ENCODE measurements at regions not wholly inside any gene's neighbourhood (a gene's known extent, or its start where the extent isn't known, plus 50 kb on each side); places are given as distances from the start of the nearest gene placed in this dataset.

GRCh38 chr19:30656520-30657100 is 284.4 kb downstream of the ZNF536 start:
- no peaks in the 10 kb centered on the region for H3K9me3 ChIP-seq
- no peak for ATAC-seq
- TF ChIP-seq POLR2A (IDR thresholded peaks at IDR 0.05), result no peak
- TF ChIP-seq, protein P1, sequence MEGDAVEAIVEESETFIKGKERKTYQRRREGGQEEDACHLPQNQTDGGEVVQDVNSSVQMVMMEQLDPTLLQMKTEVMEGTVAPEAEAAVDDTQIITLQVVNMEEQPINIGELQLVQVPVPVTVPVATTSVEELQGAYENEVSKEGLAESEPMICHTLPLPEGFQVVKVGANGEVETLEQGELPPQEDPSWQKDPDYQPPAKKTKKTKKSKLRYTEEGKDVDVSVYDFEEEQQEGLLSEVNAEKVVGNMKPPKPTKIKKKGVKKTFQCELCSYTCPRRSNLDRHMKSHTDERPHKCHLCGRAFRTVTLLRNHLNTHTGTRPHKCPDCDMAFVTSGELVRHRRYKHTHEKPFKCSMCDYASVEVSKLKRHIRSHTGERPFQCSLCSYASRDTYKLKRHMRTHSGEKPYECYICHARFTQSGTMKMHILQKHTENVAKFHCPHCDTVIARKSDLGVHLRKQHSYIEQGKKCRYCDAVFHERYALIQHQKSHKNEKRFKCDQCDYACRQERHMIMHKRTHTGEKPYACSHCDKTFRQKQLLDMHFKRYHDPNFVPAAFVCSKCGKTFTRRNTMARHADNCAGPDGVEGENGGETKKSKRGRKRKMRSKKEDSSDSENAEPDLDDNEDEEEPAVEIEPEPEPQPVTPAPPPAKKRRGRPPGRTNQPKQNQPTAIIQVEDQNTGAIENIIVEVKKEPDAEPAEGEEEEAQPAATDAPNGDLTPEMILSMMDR (IDR thresholded peaks at IDR 0.05), result no peak
- no peak for TF ChIP-seq POLR2AphosphoS5 (IDR thresholded peaks at IDR 0.05)
- no peak for TF ChIP-seq EP300 (IDR thresholded peaks at IDR 0.05)
- H3K36me3 ChIP-seq, result no peaks in the 10 kb centered on the region
- H3K4me1 ChIP-seq, result no peaks in the 10 kb centered on the region
- H3K27me3 ChIP-seq, result peaks cover 39% of the 10 kb centered on the region
- H3K27ac ChIP-seq, result no peak overlapping the region
- H3K4me3 ChIP-seq, result no peak overlapping the region
- WGBS, 2 donors (ENCODE audit: low coverage in 1 of 2), result 69 to 70% methylated on average over 3 to 8 of the region's 10 CpGs

DNA sequence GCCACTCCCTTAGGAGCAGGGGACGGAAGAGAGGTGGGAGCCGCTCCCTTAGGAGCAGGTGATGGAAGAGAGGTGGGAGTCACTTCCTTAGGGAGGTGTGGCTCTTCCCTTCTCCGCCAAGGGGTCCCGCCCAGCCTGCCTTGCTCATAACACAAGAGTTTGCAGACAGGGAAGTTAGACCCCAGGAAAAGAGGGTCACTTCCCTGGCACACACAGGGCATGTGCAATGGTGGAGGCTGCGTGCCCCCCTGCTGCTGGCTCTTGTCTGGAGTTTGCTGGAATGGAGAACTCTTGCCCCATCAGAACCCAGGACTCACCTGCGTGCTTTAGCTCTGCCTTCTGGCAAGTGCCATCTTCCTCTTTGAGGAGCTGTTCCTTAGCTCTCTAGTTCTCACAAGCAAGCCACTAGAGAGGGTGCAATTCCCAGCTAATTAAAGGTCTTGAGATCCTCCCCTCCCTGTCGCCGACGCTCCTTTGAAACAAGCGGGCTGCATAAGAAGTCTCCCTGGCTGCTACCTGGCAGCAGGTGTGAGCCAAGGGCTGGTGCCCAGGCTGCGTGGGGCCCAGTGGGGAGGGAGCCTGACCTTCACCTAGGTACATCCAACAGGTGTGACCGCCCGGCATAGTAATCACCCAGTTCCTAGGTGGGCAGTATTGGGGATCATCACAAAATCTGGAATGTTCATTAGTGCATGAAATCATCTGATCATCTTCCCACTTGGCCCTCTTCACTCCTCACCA is 281.6 kb downstream of the ZNF536 start:
- H3K27me3 ChIP-seq, result peaks cover 58% of the 10 kb centered on the region
- no peaks in the 10 kb centered on the region for H3K4me1 ChIP-seq
- 76% methylated on average over 5 of the region's 13 CpGs; no CpG with 5 or more reads in 1 of the 2 donors for WGBS, 2 donors (ENCODE audit: low coverage in 1 of 2)
- TF ChIP-seq POLR2A (IDR thresholded peaks at IDR 0.05) (no peak), POLR2AphosphoS5 (IDR thresholded peaks at IDR 0.05) (no peak), EP300 (IDR thresholded peaks at IDR 0.05) (no peak)
- TF ChIP-seq, protein P1 (IDR thresholded peaks at IDR 0.05), result no peak
- ATAC-seq, result no peak
- H3K36me3 ChIP-seq, result no peaks in the 10 kb centered on the region
- H3K9me3 ChIP-seq, result no peaks in the 10 kb centered on the region
- no peak overlapping the region for H3K4me3 ChIP-seq
- no peak overlapping the region for H3K27ac ChIP-seq

- TF ChIP-seq POLR2AphosphoS5 (IDR thresholded peaks at IDR 0.05), result no peak
- TF ChIP-seq, protein P1 (IDR thresholded peaks at IDR 0.05), result no peak
- TF ChIP-seq EP300 (IDR thresholded peaks at IDR 0.05), result no peak
- TF ChIP-seq POLR2A (IDR thresholded peaks at IDR 0.05), result no peak
- Histone ChIP-seq H3K9me3 (no peaks in the 10 kb centered on the region), H3K4me1 (no peaks in the 10 kb centered on the region), H3K27me3 (peaks cover 68% of the 10 kb centered on the region), H3K4me3 (no peak overlapping the region), H3K36me3 (no peaks in the 10 kb centered on the region), H3K27ac (no peak overlapping the region)
- 67 to 82% methylated on average over 1 to 3 of the region's 10 CpGs for WGBS, 2 donors (ENCODE audit: low coverage in 1 of 2)
- no peak for ATAC-seq
These were observed 280.6 kb downstream of the ZNF536 start for GRCh38 chr19:30652751-30653150.

DNA sequence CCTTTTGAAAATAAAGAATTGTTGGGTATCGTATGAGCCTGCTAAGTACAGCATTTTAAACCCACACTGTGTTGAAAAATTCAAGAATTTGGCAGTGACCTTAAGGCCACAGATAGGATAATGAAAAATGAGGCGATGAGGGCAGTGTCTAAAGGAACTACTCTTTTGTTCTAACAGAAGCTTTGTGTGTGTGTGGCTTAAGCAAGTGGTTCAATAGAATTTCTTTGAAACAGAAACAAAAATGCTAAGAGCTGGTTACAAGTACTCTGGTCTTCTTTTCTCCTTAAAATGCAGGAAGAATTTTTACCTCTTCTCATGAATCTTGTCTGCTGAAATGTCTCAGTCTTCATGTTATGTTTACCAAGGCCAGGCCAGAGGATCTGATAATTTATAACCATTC is 279.5 kb downstream of the ZNF536 start:
- no peak overlapping the region for H3K27ac ChIP-seq
- TF ChIP-seq POLR2A (IDR thresholded peaks at IDR 0.05), result no peak
- TF ChIP-seq EP300 (IDR thresholded peaks at IDR 0.05), result no peak
- TF ChIP-seq, protein P1 (IDR thresholded peaks at IDR 0.05), result no peak
- no peak for TF ChIP-seq POLR2AphosphoS5 (IDR thresholded peaks at IDR 0.05)
- peaks cover 79% of the 10 kb centered on the region for H3K27me3 ChIP-seq

DNA sequence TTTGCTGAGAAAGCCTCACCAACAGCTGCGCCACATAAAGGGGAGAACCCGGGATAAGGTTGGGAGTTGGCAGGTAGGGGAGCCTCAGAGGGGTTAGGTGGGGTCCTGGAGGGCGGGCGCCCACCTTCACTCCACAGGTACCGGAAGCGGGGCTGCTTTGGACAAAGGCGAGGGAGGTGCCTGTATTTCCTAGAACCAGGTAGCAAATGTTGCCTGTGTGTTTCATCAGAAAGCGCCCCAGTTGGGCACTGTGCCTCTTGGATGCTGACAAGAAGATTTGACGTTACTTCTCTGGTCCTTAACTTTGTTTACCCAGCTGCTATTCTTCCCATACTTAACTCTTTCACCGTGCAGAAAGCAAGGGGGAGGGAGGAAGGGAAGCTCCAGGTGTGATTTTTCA is 278.9 kb downstream of the ZNF536 start:
- H3K27me3 ChIP-seq, result peaks cover 85% of the 10 kb centered on the region
- no peak overlapping the region for H3K4me3 ChIP-seq
- ATAC-seq, result no peak
- no peaks in the 10 kb centered on the region for H3K9me3 ChIP-seq
- no peaks in the 10 kb centered on the region for H3K36me3 ChIP-seq
- no peak overlapping the region for H3K27ac ChIP-seq
- H3K4me1 ChIP-seq, result no peaks in the 10 kb centered on the region
- no peak for TF ChIP-seq EP300 (IDR thresholded peaks at IDR 0.05)
- no peak for TF ChIP-seq POLR2A (IDR thresholded peaks at IDR 0.05)
- TF ChIP-seq, protein P1 (IDR thresholded peaks at IDR 0.05), result no peak
- no peak for TF ChIP-seq POLR2AphosphoS5 (IDR thresholded peaks at IDR 0.05)
- WGBS, 2 donors (ENCODE audit: low coverage in 1 of 2), result 40 to 43% methylated on average over 8 to 10 of the region's 10 CpGs

More for the DNA sequence above, 279.5 kb downstream of the ZNF536 start:
- ATAC-seq, result no peak
- Histone ChIP-seq H3K9me3 (no peaks in the 10 kb centered on the region), H3K4me1 (no peaks in the 10 kb centered on the region), H3K36me3 (no peaks in the 10 kb centered on the region), H3K4me3 (no peak overlapping the region)
- 66 to 80% methylated on average over 2 of the region's 2 CpGs for WGBS, 2 donors (ENCODE audit: low coverage in 1 of 2)

Data from gastroesophageal sphincter (tissue), 4 donors.